SW 1271 (cell line): ENCODE measurements at regions not wholly inside any gene's neighbourhood (a gene's known extent, or its start where the extent isn't known, plus 50 kb on each side); places are given as distances from the start of the nearest gene placed in this dataset.

Source experiments
- DNase-seq, 2 experiments: peaks; one replicate each; lab custom pipeline; 2025; lab: John Stamatoyannopoulos, UW

- DNase-seq, result no peak
Observed at GRCh38 chr16:86632206-86632605, 53.9 kb downstream of the FOXL1 start.

GRCh38 chr16:86632944-86633343 lies 54.6 kb downstream of the FOXL1 start:
- DNase-seq, result no peak

DNA sequence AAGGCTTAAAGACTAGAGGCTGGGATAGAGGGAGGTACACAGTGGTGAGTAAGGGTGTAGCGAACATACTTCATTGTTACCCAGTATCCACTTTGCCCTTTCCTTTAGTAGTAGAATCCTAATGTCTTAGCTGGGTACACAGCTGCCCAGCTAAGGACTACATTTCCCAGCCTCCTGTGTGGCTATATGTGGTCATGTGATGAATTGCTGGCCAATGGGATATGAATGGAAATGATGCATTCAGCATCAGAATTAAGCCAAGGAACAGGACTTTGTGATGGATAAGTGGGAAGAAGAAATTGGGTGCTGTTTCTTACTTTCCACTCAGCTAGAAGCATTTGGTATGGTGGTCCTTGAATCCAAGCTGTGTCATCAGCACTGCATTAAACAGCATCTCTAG lies 55.9 kb downstream of the FOXL1 start:
- peak in 1 of 2 experiments; percentile 7 for DNase-seq

- no peak for DNase-seq
Observed at GRCh38 chr16:86635176-86635876, 57.0 kb downstream of the FOXL1 start.

- no peak for DNase-seq
Observed at GRCh38 chr16:86635926-86636325, 57.6 kb downstream of the FOXL1 start.

- no peak for DNase-seq
Observed at GRCh38 chr16:86637744-86638143, 59.4 kb downstream of the FOXL1 start.

- DNase-seq, result no peak
Observed at GRCh38 chr16:86638642-86639041, 60.3 kb downstream of the FOXL1 start.

DNA sequence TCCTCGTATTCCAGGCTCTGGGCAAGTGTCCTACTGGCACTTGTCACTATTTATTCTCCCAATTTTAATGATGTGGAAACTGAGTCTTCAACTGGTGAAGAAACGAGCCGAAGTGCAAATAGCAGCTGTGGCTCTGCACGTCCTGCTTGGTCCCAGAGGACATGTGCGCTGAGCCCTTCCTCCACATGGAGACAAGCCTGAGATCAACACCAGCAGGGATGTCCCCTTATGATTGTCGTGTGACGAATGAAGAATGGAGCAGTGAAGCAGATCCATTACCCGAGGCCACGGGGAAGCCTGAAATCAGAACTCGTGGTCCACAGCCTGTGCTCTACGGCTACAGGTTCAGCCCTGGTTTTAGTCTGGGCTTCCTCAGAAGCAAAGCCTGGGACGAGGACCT lies 61.0 kb downstream of the FOXL1 start:
- no peak for DNase-seq

DNA sequence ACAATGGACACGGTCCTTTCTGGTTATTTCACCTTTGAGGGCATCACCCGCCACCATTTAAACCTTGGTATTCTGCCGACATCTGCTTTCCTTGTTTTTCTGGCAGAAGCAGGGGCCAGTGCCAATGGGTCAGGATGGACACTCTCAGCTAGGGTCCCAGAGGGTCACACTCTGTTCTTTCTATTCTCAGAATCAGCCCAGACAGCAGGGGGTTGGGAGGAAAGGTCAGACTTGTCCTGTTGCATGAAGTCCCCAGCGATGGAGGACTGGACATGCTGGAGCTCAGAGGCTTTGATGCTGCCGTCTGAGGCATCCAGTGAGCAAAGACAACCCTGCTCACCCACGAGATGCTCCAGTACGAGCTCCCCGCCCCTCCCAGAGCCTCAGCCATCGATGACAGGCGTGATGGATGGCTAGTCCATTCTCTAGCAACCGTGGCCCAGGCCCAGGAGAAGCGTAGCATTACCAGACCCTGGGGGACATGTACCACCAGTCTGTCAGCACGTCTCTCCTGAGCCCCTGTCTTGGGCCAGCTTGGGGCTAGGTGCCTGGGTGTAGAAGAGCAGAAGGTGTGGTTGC lies 62.0 kb downstream of the FOXL1 start:
- DNase-seq, result no peak

DNA sequence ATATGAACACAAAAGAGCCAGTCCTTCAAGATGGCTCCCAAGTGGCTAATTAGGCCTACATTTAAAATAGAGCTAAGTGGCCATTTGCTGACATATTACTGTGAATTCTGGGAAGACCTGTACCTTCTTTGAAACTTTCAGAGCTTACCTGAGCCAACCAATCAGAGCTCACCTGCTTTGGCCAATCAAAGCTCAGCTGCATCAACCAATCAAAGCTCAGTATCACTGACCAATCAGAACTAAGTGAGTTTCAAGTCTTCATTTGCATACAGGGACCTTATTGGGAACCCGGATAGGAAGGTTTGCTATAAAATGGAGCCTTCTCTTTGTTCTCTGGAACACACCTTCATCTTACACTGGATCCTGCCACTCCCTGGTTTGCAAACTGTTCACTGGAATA lies 63.7 kb downstream of the FOXL1 start:
- no peak for DNase-seq

DNA sequence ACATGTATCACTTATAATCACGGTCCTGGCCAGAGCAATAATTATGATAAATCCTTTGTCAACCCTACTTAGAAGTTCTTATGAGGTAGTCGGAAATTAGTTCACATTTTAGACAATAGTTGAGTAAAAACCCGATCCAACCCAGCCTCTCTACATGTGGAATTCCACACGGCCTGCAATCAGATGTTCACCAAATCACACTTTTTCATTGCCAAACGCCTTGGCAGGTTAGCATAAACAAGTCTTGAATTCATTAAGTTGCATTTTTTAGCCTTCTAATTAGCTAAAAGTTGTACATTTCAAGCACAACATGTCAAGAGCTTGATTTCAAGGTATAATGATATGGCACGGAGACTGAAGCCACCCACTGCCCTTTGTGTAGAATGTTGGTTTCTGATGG lies 65.3 kb downstream of the FOXL1 start:
- DNase-seq, result no peak

GRCh38 chr16:86647561-86647960 lies 69.2 kb downstream of the FOXL1 start:
- DNase-seq, result no peak

DNA sequence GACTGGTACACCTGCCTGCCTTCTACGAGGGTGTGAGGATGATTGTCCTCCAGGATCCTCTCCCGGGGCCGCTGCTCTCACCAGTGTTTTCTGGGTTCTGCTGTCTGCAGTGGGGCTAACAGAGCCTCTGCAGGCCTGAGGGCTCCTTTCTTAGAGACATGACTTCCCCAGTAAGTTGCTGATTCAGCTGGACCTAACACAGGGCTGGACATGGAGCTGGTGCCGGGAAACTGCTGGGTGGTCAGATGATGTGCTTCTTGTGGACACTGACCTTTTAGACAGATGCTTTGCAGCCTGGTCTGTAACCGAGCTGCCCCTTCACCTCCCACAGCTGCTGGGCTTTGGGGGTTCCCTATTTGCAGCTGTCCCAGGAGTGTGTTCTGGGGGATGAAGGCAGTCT lies 71.5 kb downstream of the FOXL1 start:
- no peak for DNase-seq

- no peak for DNase-seq
Observed at GRCh38 chr16:86651013-86651627, 72.8 kb downstream of the FOXL1 start.

DNA sequence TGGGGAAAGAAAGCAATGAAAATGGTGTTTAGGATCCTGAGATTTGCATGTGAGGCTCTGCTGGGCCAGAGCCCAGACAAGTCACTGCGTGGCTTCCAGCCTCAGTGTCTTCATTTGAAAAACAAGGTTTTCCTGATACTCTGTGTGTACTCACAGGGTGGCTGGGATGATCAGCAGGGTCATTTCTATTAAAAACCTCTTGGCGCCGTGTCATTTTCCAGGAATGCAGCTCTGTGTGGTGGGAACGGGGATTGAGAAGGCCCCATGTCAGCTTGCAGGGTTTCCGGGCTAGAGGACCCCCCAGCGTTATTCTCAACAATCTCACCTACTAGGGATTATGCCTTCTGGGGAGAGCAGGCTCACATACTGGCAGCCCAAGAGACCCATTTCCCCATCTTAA lies 73.5 kb downstream of the FOXL1 start:
- DNase-seq, result no peak

DNA sequence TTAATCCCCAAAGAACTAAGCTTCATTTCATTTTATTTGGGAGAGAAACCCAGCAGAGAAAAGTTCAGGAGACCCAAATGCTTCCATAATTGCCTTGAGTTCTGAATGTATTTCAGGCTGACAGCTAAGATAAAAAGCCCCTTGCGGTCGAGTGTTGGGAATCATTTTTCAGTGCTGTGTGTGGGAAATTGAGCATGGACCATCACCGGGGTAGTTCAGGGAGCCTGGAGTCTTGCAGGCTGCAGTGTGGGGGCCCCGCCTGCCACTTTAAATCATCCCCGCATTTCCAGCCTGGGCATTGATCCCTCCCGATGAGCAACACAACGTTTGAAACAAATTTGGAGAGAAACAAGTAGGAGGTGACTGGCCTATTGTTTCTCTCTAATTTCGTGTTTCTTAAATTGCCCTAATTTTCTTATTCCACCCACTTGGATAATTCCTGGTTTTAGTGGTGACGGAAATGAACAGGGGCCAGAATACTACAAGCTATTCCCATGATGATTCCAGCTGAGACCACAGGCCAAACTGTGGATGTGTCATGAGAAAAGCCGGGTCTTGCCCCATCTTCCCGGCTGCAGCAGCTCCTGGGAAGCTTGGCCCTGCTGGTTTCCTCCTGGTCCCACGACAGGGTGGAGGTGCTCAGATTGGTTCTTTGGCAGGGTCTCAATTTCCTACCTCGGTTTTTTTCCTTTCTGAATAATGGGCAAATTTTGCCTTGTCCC lies 75.1 kb downstream of the FOXL1 start:
- DNase-seq, result no peak

DNA sequence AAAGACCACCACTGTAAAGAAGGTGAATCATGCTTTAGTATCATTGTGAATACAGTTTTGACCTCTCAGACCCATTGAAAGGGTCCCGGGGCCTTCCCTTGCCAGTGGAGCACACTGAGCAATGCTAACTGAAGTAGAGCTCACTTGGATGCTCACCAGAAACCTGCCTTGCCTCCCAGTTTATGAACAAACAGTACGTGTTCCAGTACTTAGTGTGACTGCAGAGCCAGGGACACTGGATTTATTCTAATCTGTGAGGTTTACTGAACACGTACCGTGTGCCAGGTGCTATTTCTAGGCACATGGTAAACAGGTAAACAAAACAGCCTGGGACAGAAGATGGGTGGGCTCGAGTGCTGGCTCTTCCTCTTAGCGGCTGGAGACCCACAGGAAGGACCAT lies 79.6 kb downstream of the FOXL1 start:
- no peak for DNase-seq

GRCh38 chr16:86660623-86661022 lies 82.3 kb downstream of the FOXL1 start:
- no peak for DNase-seq

- DNase-seq, result no peak
Observed at GRCh38 chr16:86661706-86662105, 83.4 kb downstream of the FOXL1 start.

DNA sequence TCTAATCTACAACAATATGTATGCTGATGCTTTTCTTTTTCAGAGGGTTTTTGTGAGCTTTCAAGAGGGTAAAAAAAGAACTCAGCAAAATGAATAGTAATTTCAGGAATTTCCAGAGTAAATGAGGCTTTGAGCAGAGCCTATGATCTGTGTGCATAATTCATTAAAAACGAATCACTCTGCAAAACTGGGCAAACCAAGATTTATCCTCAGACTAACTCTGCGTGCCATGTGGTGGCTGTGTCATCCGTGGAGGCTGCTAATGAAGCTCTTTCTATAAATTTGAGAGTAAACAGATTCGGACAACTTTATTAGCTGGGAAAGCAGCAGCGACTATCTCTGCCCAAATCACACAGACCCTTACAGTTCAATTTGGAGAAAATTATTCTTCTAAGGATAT lies 83.8 kb downstream of the FOXL1 start:
- no peak for DNase-seq

GRCh38 chr16:86662740-86663139 lies 84.4 kb downstream of the FOXL1 start:
- DNase-seq, result no peak

GRCh38 chr16:86663685-86664521 lies 85.6 kb downstream of the FOXL1 start:
- peak in 1 of 2 experiments; percentile 21 for DNase-seq
